ENCODE measurements at regions not wholly inside any gene's neighbourhood (a gene's known extent, or its start where the extent isn't known, plus 50 kb on each side); places are given as distances from the start of the nearest gene placed in this dataset.
"Not testable (repeated sequence)": the region's sequence is repeated elsewhere in the genome, so short reads cannot be mapped to it uniquely, and the experiment has no call there.

DNA sequence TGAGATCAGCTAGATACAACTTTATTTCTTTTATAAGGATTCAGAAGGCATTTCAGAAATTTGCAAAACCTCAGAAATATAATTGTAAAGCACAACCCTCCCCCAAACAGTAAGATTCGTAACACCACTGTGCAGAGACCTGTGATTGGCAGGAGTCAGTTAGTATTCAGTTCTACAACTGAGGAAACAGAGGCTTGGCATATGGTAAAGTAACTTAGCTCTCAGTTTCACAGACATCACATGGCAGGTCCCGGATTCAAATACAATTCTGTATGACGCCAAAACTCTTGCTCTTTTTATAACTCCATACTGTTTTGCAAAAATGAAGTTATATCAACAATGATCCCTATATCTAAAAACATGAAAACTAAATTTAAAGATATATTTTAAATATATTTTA lies 225.6 kb upstream of the LMCD1 start:
- no peak for DNase-seq

DNA sequence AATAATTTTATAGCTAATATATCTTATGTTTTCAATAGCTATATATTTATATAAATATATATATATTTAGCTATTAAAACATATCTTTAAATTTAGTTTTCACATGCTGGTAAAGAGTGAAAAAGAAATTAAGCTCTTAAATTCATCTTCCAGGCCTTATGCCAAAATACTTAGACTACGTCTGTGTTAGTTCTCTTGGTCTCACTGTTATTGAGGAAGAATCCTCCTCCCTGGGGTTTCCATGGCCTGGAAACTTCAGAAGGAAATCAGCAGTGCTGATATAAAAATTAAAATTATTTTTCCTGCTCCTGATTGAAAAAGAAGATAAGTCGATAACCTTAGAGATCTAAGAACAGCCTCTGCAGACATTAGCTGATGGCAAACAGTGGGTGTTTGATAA lies 225.1 kb upstream of the LMCD1 start:
- no peak for DNase-seq

DNA sequence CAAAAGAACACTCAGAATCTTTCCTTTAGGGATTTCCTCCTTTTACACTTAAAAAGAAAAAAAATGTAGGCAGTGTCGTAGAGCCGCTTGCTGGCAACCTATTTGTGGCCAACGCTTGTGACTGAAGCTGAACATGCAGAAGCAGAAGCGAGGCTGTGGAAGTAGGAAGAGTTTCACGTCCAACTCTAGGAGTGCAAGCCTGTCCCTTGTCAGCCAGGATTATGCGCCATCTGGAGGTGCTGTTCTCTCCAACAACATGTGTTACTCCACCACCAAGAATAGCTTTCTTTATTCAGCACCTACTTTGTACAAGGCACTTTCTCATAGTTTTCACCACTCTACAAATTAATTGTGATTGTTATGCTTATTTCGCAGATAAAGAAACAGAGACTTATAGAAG lies 223.2 kb upstream of the LMCD1 start:
- DNase-seq: no peak

- no peak for DNase-seq
Measured at GRCh38 chr3:8279476-8279875, 222.1 kb upstream of the LMCD1 start.

- DNase-seq: no peak
Measured at GRCh38 chr3:8279886-8280550, 221.6 kb upstream of the LMCD1 start.

- DNase-seq: no peak
Measured at GRCh38 chr3:8282541-8283165, 219.0 kb upstream of the LMCD1 start.

DNA sequence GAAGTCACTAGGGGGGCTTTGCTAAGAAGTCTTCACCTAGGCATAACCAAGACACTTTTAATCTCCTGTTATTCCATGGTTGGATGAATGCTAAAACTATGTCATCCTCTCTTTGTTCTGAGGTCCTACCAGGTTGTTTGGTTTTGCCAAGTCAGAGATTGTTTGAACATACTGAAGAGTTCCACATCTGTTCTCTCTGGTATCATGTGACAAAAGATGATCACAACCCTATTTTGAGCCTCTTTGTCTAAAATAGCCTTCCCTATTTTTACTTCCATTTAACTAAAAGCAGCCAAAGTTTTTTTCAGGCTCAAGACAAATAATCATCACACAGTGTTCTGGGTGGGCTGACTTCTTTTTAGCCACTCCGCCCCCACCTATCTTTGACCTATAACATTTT lies 218.4 kb upstream of the LMCD1 start:
- DNase-seq: no peak

GRCh38 chr3:8286086-8286485 lies 215.5 kb upstream of the LMCD1 start:
- no peak for DNase-seq

GRCh38 chr3:8286749-8287148 lies 214.9 kb upstream of the LMCD1 start:
- DNase-seq: no peak

- DNase-seq: no peak
Measured at GRCh38 chr3:8290611-8291010, 211.0 kb upstream of the LMCD1 start.

DNA sequence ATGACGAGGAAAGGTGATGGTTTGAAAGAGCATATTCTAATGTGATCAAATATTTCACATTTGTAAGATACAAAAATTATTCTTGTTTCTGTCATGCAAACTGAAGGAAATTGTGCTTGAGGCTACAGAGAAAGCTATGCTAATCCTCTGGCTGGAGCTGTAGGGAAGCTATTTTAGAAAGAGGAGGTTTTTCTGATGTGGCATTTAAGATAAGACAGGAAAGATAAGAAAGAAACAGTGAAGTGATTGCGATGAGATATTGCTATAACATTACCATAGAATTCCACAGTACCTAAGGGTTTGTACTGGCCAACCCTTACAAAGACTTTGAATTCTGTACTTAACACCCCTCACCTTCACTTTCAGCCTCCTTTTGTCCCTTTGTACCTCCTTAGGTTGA lies 205.2 kb upstream of the LMCD1 start:
- DNase-seq: no peak

- no peak for DNase-seq
Measured at GRCh38 chr3:8298021-8298954, 203.3 kb upstream of the LMCD1 start.

DNA sequence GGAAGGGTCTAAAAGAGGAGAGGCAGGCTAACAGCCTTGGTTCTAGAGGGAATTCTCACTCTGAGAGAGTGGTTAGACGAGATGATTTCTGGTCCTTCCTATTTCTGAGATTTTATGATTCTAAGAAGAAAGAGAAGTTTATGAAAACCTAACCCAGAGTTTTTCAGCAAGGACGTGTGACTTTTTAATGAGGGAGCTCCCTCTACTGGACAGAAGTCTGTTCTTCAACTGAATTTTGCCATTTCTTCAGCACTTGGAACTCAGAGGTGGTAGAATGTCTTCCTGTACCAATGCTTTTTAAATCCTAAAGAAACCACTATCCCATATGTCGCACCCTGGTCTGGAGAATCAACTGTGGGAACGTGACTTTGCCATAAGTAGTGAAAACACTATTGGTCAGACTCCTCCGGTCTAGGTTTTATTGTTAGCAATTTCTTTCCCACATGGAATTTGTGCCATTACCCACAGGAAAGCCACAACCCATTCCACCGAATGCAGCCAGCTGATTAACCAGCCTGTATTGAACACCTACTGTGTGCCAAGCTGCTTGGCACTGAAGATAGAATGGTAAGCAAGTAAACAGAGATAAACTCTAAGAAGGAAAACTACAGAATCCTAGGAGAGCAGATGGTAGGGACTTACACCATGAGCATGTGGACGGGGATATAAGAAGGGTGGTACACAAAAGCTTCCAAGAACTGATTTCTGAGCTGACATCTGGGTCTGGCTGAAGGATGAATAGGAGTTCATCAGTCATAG lies 199.5 kb upstream of the LMCD1 start:
- no peak for DNase-seq

DNA sequence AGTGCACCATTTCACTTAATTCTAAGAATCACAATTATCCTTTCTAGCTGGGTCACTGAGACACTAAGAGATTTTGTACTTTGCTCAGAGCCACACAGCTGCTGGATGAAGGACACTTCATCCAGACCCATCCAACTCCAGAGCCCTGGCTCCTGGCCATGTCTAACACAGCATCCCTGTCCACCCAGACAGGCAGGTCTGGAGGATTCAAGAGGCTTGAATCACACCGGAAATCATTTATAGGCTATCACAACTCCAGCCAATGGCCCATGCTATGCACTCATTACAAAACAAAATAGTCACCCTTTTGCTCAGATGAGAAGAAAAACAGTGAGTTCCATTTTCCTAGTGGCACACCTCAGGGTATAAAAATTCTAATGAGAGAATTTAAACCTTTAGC lies 198.2 kb upstream of the LMCD1 start:
- no peak for DNase-seq

DNA sequence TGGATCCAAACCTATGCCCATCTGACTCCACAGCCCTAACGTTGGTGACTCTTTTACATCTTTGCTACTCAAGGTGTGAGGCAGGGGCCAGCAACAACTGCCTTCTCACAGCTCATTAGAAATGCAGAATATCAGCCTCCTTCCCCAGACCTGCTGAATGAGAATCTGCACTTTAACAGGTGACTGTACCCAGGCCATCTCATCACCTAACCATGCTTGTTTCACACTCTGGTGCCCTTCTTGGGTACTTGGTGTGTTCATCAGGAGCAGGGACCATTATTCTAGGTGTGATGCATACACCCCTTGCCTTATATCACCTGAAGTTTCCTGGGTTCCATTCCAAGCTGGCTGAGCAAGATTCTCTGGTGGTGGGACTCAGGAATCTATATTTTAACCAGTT lies 196.3 kb upstream of the LMCD1 start:
- no peak for DNase-seq

DNA sequence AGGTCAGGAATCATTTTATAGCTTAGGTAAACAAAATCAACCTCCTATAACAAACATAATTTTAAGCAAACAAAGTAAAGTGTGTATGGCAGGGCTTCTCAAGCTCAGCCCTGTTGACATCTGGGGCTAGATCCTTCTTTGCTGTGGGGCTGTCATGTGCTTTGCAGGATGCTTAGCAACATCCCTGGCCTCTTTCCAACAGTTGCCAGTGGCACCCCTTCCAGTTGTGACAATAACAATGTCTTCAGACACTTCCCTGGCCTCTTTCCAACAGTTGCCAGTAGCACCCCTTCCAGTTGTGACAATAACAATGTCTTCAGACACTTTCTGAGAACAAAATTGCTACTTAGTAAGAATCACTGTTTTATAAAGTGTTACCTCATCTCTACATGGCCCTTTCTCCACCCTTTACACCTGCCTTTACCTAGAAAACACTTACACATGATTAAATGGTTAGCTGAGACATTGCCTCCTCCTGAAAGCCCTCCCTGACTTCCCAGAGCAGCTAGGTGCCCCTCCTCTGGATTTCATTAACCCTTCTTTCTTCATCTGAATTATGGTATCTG lies 194.0 kb upstream of the LMCD1 start:
- DNase-seq: no peak

DNA sequence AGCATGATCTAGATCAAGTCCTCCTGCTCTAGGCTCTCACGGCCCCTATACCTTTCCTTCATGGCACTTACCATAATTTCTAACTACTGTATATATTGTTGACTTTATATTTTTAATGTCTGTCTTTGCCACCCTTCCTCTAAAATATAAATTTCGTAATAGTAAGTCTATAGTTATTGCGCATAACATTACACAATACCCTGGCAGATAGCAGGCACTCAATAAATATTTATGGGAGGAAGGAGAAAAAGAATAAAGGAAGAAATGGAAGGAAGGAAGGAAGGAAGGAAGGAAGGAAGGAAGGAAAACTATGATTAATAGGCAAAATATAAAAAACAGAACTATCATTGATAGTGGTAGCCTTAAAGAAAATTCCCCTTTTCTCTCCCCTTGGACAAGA lies 190.3 kb upstream of the LMCD1 start:
- DNase-seq: no peak

- no peak for DNase-seq
Measured at GRCh38 chr3:8312685-8313084, 188.9 kb upstream of the LMCD1 start.

DNA sequence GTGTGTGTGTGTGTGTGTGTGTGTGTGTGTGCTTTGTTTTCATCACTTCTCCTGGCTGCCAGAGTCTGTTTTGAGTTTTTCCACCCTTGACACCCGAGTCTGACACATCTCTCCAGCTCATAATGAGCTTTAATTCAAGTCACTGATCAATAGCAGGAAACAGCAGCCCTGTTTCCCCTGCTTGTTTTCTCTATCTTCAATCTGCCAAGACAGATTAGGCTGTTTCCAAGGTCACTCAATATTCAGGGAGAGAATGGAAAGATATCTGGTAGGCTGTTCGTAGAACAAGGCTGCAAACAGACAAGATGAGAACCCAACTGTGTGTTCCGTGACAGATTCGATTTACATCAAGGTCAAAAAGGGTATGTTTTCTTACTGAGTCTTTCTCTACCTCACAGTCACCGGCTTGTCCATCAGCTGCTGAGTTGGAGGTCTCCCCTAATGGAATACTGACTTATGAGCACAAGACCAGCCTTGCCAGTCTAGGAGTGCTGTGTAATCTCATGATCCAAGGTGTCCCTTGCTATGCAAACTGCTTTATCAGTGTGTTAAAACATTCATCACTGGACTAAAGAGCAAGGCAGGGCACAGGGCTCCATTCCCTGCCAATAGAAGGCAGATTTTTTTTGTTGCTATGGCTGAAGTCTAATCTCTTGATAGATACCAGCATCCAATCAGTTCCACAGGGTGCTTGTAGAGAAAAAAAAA lies 187.9 kb upstream of the LMCD1 start:
- no peak for DNase-seq

GRCh38 chr3:8315526-8315925 lies 186.1 kb upstream of the LMCD1 start:
- not testable (repeated sequence) for DNase-seq

DNA sequence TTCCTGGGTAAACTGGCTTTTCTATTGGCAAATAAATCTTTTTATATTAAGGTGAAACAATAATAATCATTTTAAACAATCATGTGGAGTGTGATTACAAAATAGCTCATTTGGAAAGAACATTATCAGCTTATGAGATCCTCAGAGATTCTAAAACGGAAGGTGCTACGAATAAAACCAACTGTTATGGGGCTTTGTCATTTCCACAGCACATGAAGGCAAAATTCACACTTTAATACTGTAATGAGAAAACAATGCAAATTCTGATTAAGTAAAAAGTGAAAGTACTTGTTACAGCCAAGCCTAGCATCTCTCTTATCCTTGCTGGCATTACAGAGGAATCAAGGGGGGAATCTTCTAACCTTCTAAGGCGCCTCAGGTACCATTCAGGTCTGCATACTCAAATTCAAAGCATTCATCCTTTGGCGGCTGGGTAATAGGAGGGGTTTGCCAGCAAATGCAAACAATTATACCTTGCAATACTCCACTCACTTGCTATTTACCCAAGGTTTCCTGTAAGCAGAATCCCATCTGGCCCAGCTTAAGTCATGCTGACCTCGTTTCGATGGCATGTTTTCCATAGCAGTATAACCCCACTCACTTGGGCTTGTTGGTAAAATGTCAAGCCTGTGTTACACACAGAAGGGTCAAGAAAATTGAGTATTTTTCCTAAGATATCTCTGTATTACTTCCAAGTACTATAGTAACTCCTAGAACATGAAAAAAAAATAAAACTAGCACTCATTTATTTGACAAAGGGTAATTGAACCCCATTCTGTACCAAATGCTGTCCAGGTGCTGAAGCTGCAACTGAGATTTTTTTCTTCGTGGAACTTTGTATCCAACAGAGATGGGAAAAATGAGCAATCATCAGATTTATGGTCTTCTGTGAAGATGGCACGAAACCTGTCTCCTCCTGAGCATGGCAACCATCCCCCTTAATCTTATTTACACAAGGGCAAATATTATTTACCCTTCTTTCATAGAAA lies 183.7 kb upstream of the LMCD1 start:
- DNase-seq: no peak
